ENCODE measurements at regions not wholly inside any gene's neighbourhood (a gene's known extent, or its start where the extent isn't known, plus 50 kb on each side); places are given as distances from the start of the nearest gene placed in this dataset.

GRCh38 chr1:227447531-227447990, 115.8 kb upstream of the ZNF678 start:
- no peak for TF ChIP-seq CTCF (IDR thresholded peaks at IDR 0.05; ENCODE audit: unreplicated experiment)
- peaks cover 7% of the 10 kb centered on the region for H3K9me3 Mint-ChIP-seq (ENCODE audit: unreplicated experiment)
- DNase-seq (ENCODE audit: unreplicated experiment) = no peak
- ChIA-PET CTCF (interaction anchor here (0.6 to 2.6 kb wide), 9 partner anchors 9 to 642 kb away, joined by 3 to 8 read pairs (median 3); no protein-coding TSS in a partner anchor), POLR2A (no interaction called here)
- no peaks in the 10 kb centered on the region for H3K27me3 Mint-ChIP-seq (ENCODE audit: insufficient read depth, unreplicated experiment)
- no peaks in the 10 kb centered on the region for H3K36me3 Mint-ChIP-seq (ENCODE audit: insufficient read depth, unreplicated experiment)
- H3K4me1 Mint-ChIP-seq (ENCODE audit: insufficient read depth, unreplicated experiment) = peaks cover 6% of the 10 kb centered on the region
- no peak overlapping the region for H3K4me3 Mint-ChIP-seq (ENCODE audit: unreplicated experiment)
- no TSS peak for BruUV-seq (replicated peaks)
- intact Hi-C loops (cut with micrococcal nuclease) = no loop called here
- no peak overlapping the region for H3K27ac Mint-ChIP-seq (ENCODE audit: low read depth, unreplicated experiment)

GRCh38 chr1:227445746-227446145, 117.6 kb upstream of the ZNF678 start:
- Mint-ChIP-seq H3K27me3 (ENCODE audit: insufficient read depth, unreplicated experiment) (no peaks in the 10 kb centered on the region), H3K4me1 (ENCODE audit: insufficient read depth, unreplicated experiment) (peaks cover 3% of the 10 kb centered on the region), H3K9me3 (ENCODE audit: unreplicated experiment) (peaks cover 7% of the 10 kb centered on the region), H3K4me3 (ENCODE audit: unreplicated experiment) (no peak overlapping the region), H3K27ac (ENCODE audit: low read depth, unreplicated experiment) (no peak overlapping the region), H3K36me3 (ENCODE audit: insufficient read depth, unreplicated experiment) (no peaks in the 10 kb centered on the region)
- ChIA-PET POLR2A (interaction anchor here (0.9 kb wide), 1 partner anchor 89 kb away, joined by 3 read pairs; no protein-coding TSS in a partner anchor), CTCF (interaction anchor here (0.6 to 2.3 kb wide), 5 partner anchors 35 to 812 kb away, joined by 3 to 8 read pairs (median 3); no protein-coding TSS in a partner anchor)
- no peak for TF ChIP-seq CTCF (IDR thresholded peaks at IDR 0.05; ENCODE audit: unreplicated experiment)
- peak; percentile 42 for DNase-seq (ENCODE audit: unreplicated experiment)
- intact Hi-C loops (cut with micrococcal nuclease) = no loop called here
- no TSS peak for BruUV-seq (replicated peaks)

GRCh38 chr1:227445092-227445674, 118.2 kb upstream of the ZNF678 start:
- H3K9me3 Mint-ChIP-seq (ENCODE audit: unreplicated experiment) = peaks cover 7% of the 10 kb centered on the region
- BruUV-seq (replicated peaks) = no TSS peak
- H3K4me3 Mint-ChIP-seq (ENCODE audit: unreplicated experiment) = no peak overlapping the region
- no peak for TF ChIP-seq CTCF (IDR thresholded peaks at IDR 0.05; ENCODE audit: unreplicated experiment)
- H3K27ac Mint-ChIP-seq (ENCODE audit: low read depth, unreplicated experiment) = no peak overlapping the region
- intact Hi-C loops (cut with micrococcal nuclease) = no loop called here
- H3K4me1 Mint-ChIP-seq (ENCODE audit: insufficient read depth, unreplicated experiment) = no peaks in the 10 kb centered on the region
- no peak for DNase-seq (ENCODE audit: unreplicated experiment)
- ChIA-PET CTCF (interaction anchor here (0.5 to 2.3 kb wide), 5 partner anchors 36 to 812 kb away, joined by 3 to 8 read pairs (median 4); no protein-coding TSS in a partner anchor), POLR2A (interaction anchor here (0.6 to 0.9 kb wide), 2 partner anchors 89 to 101 kb away, joined by 3 read pairs; no protein-coding TSS in a partner anchor)
- H3K27me3 Mint-ChIP-seq (ENCODE audit: insufficient read depth, unreplicated experiment) = no peaks in the 10 kb centered on the region
- H3K36me3 Mint-ChIP-seq (ENCODE audit: insufficient read depth, unreplicated experiment) = no peaks in the 10 kb centered on the region

- TF ChIP-seq CTCF (IDR thresholded peaks at IDR 0.05; ENCODE audit: unreplicated experiment) = no peak
- peaks cover 16% of the 10 kb centered on the region for H3K4me1 Mint-ChIP-seq (ENCODE audit: insufficient read depth, unreplicated experiment)
- no peak overlapping the region for H3K4me3 Mint-ChIP-seq (ENCODE audit: unreplicated experiment)
- DNase-seq (ENCODE audit: unreplicated experiment) = no peak
- CTCF ChIA-PET = interaction anchor here (0.5 to 5.5 kb wide), 19 partner anchors 9 to 1015 kb away, joined by 3 to 51 read pairs (median 5); no protein-coding TSS in a partner anchor
- H3K9me3 Mint-ChIP-seq (ENCODE audit: unreplicated experiment) = no peaks in the 10 kb centered on the region
- H3K27ac Mint-ChIP-seq (ENCODE audit: low read depth, unreplicated experiment) = no peak overlapping the region
- no TSS peak for BruUV-seq (replicated peaks)
- POLR2A ChIA-PET = interaction anchor here (1.0 to 2.5 kb wide), 4 partner anchors 10 to 126 kb away, joined by 3 to 10 read pairs (median 4); partner anchors contain the start of gene CDC42BPA
- H3K27me3 Mint-ChIP-seq (ENCODE audit: insufficient read depth, unreplicated experiment) = no peaks in the 10 kb centered on the region
- intact Hi-C loops (cut with micrococcal nuclease) = no loop called here
- no peaks in the 10 kb centered on the region for H3K36me3 Mint-ChIP-seq (ENCODE audit: insufficient read depth, unreplicated experiment)
Measured at GRCh38 chr1:227440182-227440581, 121.9 kb upstream of the CDC42BPA start.

Data from MCF 10A (cell line).